GM19025 (cell line): ENCODE measurements at regions not wholly inside any gene's neighbourhood (a gene's known extent, or its start where the extent isn't known, plus 50 kb on each side); places are given as distances from the start of the nearest gene placed in this dataset.
"Not testable (repeated sequence)": the region's sequence is repeated elsewhere in the genome, so short reads cannot be mapped to it uniquely, and the experiment has no call there.

Experiments
- ATAC-seq: cut with Tn5 transposase; IDR thresholded peaks from one replicate; pipeline ENCODE4 v1.9.1; 2021; ENCODE audit warnings: mild to moderate bottlenecking, low read depth, moderate library complexity; ENCODE audit not compliant: unreplicated experiment

DNA sequence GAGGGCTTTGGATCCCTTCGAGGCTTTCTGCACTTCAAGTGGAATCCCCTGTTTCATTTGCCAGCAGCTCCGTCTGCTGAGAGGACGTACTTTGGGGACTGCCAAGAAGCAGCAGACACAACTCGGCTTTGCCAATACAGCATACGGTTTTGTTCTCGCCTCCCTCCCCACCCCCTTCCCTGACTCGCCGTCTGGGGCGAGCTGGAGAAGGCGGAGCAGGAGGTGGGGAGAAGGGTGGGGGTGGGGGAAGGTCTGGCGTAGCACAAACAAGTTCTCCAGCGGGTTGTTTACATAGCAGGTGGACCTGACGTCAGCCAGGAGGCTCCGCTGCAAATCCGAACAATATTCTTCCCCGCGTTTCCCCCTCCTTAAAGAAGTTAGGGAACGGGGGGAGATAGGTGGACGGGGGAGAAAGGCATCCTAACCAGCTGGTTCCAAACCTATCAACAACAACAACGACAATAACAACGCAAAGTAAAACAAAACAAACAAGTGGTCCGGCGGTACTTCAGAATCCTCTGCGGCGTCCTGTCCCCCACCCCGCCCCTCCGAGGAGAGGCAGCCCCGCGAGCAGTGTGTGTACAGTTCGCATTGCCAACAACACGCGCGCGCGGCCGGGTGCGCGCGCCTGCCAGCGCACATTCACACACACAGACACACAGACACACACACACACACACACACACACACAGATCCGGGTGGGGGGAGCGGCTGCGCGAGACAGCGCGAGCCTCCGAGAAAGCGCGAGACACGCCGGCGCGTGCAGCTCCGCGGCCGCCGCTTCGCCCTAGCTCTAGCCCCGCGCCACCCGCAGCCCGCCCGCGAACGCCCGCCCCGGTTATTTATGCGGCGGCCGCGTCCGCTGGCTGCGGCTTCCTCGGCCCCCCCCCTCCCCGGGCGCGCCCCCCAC is 167.0 kb upstream of the PPP1R3A start:
- ATAC-seq: no peak

DNA sequence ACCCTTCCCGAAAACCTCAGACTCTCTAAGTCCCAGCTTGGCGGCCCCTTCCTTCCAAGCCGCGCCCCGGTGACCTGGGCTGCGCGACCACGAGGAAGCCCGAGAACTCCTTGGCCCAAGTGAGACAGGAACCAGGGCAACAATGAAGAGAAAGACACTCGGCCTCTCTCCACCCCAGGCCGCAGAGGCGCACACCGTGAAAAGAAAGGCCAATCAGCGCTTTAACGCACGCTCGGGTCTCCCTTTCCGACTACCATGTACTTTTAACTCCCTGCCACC is 166.4 kb upstream of the PPP1R3A start:
- no peak for ATAC-seq

DNA sequence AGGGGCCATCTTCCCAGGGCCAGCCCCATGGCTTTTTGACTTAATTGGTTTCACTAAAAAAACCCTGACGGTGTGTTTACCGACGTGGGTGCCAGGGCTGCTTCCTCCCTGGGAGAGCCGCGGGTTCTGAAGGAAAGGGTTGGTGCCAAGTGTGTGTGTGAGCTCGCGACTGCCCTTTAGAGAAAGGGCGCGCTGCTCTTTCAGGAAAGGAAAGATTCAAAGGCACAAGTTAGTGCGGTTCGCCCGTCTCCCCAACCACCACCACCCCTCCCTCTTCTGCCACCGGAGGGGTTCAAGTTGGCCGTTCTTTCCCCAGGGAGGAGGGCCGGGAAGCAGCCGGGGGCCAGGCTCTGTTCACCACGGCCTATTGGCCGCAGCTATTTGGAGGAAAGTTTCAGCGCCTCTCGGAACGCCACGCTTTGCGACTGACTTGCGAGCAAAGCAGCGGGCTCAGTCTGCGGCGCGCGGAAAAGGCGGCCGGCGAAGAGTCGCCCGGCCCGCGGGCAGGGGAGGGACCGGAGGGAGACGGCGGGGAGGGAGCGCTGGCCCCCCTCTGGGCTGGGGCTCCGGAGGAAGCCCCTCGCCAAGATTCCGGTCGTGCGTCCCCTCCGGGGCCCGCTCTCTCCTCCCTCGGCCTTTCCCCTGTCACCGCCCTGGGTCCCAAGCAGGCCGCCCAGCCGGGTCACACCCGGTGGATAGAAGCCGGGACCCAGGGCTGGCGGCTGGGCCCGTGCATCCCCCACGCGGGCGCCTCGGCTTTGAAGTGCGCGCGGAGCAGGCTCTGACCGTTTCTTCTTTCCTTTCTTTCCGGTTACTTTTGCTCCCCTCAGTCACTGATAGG is 165.9 kb upstream of the PPP1R3A start:
- no peak for ATAC-seq

DNA sequence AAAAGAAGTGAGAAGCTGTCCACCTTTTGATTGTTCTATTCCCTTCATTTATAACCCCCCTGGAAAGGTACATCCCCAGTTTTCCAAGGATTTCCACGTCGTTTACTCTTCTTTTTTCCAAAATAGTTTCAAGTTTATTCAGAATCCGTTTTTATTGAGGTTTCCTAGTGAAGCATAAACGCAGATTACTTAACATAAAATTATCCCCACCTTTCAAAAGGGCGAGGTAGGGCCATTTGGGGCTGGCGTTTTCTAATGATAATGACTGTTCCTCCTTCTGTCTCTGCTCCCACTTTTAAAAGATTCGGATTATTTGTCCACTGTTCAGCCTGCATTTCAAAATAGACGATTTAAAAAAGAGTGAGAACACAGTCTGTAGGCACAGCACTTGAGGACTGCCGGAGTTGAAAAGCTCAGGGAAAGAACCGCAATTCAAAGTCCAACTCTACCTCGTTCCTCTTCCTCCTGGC is 165.2 kb upstream of the PPP1R3A start:
- ATAC-seq: no peak

DNA sequence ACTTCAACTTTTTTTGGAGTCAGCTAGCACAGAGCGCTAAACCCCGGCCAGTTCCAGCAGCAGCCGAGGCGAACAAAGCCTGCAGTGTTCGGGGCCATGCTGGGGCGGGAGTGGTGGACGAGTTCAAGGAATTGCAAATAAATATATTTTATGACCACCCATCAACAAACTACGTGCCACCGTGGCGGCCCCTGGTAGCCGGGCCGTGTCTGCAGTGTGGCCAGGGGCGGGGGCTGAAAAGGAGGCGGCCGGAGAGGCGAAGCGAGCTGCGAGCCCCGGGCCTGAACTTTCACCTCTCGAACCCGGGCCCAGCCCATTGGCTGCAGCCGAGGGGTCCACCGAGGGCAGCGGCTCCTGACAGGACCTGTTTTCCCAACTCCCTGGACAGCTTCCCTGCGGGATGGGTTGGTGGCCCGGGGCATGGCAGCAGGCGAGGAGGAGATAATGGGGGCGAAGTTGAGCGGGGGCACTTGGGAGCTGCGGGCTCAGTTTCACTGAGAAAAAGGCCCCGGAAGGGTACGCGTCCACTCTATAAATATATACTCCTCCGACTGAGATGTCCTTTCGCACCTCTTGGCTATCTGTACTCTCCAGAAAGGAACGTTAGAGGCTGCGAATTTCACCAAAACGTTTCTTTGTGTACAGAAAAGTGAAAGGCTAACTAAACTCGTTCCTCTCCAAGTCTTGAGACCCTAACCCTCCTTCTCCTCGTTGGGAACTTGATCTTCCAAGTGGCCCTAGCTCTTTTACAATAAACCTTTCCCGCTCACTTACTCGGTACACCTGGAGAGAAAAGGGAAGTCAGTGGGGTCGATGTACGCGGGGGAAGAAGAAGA is 164.6 kb upstream of the PPP1R3A start:
- ATAC-seq: no peak

DNA sequence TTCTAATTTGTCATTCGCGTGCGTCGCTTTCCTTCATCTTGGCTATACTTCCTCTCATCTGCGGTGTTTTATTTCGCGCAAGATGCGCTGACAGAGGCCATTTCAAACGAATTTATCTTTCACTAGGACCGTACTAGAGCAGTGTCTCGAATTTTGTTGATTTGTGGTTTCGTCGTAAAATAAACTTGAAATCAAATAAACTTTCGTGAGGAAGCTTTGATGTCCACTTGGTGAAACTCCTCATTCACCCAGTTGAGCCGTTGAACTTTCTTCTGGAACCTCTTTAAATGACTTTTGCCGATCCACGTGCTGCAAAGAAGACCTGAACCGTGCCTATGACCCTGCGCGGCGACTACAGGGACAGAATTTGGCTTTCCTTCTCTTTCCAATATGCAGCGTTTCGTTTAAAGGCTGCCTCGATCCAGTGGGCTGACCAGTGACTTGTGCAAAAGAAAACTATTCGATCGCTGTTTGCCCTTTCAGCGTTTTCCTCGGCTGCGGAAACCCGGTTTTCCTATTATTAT is 163.9 kb upstream of the PPP1R3A start:
- no peak for ATAC-seq

DNA sequence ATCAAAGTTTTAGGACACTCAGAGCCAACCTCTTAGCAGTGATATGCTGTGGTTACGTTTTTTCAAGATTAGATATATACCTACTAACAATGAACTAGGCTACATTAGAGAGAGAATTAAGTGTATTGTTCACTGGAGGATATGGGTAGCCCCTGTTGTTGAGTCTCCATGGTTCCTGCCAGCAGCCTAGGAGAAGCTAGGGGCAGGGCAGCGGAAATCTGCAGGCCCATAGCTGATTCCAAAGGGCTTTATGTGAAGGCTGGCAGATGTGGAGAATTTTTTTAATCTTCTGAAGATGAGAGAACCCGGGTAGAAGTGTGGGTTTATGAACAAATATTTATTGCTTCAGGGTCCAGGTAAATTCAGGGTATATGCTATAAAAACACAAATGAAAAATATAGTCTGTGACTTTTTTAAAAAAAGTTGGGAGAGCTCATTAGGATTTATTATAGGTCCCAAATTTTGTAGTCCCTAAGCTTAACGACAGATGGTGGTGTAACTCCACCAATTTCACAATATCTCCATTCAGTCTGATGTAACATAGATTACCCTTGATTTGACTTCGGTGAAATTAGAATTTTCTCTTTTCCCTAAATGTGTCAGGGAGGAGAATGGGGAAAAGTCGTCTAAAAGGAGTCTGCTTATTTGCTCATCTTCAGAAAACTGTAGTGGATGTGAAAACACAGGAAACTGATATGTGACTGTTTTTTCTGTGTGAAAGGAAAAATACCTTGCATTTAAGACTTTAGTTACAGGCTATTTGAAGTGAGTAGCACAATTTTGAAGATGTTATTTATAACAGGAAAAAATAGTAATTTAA is 163.0 kb upstream of the PPP1R3A start:
- ATAC-seq: no peak

DNA sequence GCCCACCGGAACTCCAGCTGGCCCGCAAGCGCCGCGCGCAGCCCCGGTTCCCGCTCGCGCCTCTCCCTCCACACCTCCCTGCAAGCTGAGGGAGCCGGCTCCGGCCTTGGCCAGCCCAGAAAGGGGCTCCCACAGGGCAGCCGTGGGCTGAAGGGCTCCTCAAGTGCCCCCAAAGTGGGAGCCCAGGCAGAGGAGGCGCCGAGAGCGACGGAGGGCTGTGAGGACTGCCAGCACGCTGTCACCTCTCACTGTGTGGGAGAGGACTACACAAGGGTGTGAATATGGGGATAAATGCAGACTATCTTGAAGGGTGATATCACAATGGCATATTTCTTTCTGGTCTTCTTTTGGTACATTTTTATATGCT is 158.3 kb upstream of the PPP1R3A start:
- ATAC-seq: not testable (repeated sequence)

DNA sequence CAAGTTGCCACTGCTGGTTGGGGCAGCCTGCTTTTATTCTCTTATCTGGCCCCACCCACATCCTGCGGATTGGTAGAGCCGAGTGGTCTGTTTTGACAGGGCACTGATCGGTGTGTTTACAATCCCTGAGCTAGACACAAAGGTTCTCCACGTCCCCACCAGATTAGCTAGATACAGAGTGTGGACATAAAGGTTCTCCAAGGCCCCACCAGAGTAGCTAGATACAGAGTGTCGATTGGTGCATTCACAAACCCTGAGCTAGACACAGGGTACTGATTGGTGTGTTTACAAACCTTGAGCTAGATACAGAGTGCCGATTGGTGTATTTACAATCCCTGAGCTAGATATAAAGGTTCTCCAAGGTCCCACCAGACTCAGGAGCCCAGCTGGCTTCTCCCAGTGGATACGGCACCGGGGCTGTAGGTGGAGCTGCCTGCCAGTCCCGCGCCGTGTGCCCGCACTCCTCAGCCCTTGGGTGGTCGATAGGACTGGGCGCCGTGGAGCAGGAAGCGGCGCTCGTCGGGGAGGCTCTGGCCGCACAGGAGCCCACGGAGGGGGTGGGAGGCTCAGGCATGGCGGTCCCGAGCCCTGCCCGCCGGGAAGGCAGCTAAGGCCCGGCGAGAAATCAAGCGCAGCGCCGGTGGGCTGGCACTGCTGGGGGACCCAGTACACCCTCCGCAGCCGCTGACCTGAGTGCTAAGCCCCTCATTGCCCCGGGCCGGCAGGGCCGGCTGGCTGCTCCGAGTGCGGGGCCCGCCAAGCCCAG is 157.8 kb upstream of the PPP1R3A start:
- not testable (repeated sequence) for ATAC-seq

DNA sequence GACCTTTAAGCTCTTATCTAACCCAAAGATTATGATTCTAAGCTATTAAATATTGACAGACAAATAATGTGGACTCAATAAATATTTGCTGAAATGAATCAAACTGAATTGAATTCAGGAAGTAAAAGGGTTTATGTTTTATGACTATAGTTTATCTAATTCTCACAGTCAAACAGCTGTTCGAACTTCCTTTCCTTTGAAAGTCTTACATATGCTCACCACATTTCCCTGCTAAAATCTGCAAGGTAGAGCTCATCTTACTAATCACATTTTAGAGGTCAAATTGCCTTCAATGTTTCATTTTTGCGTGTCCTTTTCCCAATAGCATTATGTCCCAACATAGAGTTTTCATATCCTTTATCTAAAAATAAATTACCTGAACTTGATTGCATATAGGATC is 154.9 kb upstream of the PPP1R3A start:
- no peak for ATAC-seq

DNA sequence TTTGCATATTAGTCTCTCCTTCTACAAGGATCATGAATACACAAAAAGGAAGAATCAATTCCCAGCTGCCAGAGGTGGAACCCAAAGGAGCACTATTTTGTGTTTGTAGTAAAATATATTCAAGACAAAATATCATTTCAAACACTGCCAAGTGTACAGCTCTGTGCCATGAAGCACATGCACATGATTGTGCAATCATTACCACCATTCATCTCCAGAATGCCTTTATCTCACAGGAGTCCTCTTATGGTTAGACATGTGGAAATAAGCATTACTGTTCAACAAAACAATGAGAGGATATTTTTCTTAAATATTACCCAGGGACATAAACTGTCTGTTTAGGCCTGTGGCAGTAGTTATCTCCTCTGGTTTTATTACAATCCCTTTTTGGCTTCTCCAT is 151.4 kb upstream of the PPP1R3A start:
- ATAC-seq: no peak

DNA sequence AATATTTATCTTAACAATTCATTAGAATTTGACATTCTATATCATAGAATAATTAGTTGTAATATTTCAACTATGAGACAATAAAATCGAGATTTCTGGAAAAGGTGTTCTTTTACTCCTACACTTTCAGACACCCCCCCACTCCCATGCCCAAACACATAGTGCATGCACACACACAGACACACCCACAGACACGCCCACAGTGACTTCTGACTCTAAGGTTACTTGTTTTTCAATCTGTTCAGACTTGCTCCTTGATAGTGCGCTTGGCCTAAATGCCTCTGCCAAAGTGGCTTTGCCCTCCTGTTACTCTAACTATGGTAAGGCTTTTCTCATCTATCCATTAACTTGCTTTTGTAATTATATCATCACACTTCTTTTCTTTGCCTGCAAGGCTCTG is 144.0 kb upstream of the PPP1R3A start:
- no peak for ATAC-seq

DNA sequence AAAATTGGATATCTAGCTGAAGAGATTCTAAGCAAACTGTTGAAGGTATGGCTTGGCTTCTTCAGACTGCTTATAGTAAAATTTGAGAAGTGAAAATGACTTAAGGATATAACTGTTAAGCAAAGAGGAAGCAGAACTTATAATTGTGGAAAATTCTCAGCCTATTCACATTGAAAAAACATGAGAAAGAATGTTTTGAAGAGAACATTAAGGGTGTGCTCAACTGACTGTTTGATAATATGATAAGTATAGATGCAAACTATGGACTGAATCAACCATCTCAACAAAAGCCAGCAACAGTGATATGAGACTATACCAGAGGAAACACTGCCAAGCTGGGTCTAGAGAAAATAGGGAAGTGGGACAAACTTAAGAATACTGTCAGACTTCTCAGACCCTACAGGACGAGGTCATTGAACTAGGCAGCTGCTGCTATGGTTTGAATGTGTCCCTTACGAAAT is 133.1 kb upstream of the PPP1R3A start:
- ATAC-seq: peak; percentile 71

DNA sequence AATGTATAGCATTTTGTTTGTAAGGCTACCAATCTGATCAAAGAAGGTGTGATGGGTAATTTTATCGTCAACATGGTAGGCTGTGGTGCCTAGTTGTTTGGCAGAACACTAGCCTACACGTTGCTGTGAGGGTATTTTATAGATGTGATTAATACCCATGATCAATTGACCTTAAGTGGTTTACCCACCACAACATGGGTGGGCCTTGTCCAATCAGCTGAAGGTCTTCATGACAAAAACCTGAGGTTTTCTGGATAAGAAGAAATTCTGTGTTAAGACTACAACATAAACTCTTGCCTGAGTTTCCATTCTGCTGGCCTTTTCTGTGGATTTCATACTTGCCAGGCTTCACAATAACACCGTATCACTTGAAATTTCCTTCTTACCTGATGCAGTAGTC is 131.8 kb upstream of the PPP1R3A start:
- no peak for ATAC-seq

DNA sequence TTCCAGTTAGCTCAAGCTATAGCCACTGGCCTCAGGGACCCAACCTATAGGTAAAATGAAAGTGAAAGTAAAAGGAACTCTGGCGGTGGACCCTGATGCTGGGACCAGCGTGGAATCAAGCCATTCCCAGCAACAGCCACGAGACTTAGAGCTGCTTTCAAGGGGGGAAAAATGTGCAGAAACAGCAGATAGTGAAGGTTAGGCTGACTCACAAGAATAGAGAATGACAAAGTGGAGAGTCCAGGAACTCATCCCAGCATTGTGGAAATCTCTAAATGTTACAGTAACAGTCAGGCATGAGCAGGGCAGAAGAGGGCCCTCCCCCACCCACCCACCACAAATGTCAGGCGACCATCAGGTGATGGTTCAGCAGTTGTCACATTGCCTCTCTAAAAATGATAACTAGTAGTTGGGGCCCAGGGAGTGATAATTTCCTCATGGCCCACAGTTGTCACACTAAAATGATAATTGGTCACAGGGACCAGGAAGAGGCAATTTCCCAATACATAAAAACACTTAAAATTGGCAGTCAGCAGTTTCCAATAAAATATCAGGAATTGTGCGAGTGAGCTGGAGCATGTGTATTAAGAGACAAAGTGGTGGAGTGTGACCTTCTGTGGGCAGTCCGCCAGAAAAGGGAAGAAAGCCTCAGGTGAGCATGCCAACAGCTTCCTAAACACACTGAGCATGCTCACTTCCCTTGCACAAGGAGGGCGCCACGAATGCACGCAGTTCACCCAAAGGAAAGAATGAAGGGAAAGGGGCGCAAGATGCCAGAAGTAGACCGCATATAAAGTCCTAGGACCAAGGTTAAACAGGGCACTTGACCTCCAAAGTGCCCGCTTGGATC is 129.8 kb upstream of the PPP1R3A start:
- ATAC-seq: no peak

DNA sequence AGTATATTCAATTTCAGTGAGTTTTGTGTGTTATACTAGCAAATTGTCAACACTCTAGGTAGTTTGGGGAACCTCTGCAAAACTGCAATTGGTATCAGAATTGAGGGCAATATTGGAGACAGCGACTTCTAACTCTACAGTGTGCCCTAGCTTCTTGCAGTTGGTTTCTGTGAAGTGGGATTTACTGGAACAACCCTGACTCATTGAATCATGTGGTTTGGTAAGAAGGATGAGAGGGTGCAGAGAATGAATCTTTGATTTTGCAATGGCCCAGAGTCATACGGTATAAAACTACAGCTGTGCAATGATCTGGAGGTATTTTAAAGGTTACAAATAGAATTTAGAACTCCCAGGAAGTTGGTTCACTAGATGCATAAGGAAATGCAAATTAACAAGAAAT is 129.1 kb upstream of the PPP1R3A start:
- ATAC-seq: no peak

DNA sequence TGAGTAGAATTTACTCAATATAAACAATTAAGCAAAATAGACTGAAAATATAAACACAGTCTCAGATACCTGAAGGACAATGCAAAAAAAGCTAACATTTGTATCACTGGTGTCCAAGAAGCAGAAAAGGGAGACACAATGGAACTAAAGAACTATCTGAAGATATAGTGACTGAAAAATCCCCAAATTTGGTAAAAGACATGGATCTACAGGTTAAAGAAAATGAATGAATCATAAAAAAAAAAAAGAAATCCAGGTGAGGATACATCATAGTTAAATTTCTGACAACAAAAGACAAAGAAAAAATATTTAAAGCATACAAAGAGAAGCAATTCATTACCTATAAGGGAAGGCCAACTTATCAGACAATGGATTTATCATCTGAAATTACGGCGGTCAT is 114.7 kb upstream of the PPP1R3A start:
- ATAC-seq: no peak

DNA sequence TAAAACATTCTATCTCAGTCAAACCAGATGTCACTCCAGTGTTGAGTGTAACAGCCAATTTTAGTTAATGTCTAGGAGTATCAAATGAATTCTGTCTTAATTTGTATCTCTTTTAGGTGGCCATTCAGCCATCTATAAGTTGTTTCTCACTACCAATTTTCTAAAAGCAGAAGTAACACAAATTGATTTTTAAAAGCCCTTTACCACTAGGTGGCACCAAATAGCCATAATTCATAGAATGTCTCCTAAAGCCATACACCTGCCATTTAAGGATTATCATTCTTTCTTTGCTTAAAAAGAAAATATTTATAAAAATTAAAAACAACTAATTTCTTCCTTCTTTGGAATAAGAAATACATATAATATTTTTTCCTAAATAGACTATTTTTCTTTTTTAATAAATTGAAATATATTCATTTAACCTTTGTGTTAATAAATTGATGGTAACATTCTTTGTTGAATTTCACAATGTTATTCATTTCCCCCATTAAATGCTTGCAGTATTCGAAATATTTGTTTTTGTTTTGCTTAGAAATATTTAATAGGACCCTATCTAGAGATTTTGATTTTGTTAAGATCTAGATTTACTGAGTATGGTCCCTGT is 107.8 kb upstream of the PPP1R3A start:
- peak; percentile 58 for ATAC-seq
